NCI-H1417 (cell line): ENCODE measurements at regions not wholly inside any gene's neighbourhood (a gene's known extent, or its start where the extent isn't known, plus 50 kb on each side); places are given as distances from the start of the nearest gene placed in this dataset.
"Not testable (repeated sequence)": the region's sequence is repeated elsewhere in the genome, so short reads cannot be mapped to it uniquely, and the experiment has no call there.

Source experiments
- DNase-seq, 3 experiments: peaks; one replicate each; lab custom pipeline; 2025; lab: John Stamatoyannopoulos, UW

DNA sequence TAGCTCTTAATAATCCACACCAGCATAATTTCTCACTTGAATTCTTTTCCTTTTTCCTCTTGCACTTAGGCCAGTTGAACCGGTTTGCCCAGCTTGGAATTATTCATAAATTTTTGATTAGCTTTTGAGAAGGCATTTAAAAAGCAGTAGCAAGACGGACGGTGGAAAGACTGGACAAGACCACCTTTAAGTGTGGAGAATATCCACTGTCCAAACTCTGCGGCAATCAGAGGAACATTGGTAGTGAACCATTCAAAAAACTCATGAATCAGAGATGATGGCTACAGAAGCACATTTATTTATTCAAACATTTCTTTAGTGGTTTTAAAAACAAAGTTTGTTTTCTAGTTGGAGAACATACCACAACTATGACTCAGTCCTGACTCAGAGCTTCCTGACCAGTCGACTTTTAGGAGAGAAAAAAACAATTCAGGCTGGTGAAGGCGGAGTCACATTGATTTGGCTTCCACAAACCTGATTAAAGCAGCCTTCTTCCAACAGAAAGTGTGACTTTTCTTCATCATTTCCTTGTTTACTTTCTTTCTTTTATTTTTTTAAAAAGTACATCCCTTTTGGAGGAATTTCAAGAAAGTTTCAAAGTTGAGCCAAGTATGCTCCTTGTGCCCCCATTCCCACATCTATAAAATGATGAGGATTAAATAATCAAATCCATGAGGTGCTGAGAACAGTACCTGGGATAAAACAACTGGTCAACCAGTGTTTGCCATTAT is 128.8 kb downstream of the ADSS2 start:
- DNase-seq, result no peak

DNA sequence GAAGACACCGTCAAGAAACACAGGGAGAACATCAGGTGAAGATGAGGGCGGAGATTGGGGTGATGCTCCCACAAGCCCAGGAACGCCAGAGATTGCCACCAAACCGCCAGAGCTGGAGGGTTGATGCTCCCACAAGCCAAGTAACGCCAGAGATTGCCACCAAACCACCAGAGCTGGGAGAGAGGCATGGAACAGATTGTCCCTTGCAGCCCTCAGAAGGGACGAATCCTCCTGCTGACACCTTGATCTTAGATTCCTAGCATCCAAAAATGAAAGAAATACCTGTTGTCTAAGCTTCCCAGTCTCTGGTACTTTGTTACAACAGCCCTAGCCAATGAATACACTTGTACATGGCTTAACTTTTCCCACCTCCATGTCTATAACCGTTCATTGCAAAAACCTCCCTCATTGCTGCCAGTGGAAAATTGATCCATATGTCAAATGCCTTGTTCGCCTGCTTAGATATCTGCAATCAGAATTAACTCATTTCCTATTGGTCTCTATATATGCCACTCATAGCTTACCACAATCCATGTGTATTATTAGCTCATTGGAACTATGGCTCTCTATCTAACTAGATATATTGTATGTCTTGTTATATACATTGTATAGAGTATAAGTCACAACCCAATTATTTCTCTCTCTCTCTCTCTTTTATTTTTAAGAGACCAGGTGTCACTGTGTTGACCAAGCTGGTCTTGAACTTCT is 127.4 kb downstream of the ADSS2 start:
- DNase-seq, result no peak

DNA sequence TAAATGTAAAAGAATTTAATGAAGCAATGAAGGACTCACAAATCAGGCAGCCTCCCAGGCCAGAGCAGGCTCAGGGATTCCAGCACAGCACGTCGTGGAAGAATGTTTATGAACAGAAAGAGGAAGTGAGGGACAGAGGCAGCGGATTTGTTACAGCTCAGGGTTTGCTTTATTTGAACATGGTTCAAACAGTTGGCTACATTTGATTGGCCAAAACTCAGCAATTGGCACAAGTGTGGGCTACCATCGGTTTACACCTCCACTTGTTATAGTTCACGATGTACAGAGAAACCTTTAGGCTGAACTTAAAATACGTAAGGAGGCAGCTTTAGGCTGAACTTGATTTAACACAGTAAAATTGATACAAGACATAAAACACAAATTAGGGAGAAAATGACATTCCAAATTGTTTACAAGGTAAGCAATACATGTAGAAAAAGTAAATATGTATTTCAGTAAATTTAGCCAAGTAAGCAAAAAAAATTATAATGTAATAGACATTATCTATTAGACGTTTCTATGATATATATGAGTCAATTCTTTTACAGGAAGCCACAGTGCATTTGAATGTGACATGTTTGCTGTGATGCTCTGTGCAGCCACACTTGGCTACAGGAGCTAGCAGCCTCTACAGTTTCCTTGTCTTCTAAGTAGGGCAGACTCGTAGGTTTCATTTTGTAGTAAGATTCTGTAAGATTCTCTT is 126.5 kb downstream of the ADSS2 start:
- DNase-seq, result no peak

DNA sequence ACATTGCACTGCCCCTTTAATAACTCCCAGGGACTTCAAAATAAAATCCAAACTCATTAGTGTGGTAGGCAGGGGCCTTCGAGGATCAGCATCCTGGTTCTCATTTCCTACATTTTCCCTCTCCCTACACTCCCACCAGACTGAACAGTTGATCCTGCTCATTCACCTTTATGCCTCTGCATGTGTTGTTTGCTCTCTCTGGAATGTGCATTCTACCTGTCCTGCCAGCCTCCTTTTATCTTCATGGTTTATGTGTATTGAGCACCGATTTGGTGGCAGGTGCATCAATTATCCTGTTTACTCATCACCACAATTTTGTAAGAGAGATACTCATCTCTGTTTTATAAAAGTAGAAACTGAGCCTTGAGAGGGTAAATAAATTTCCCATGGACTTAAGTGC is 125.0 kb downstream of the ADSS2 start:
- DNase-seq, result peak in 2 of 3 experiments; percentile 56 to 86

DNA sequence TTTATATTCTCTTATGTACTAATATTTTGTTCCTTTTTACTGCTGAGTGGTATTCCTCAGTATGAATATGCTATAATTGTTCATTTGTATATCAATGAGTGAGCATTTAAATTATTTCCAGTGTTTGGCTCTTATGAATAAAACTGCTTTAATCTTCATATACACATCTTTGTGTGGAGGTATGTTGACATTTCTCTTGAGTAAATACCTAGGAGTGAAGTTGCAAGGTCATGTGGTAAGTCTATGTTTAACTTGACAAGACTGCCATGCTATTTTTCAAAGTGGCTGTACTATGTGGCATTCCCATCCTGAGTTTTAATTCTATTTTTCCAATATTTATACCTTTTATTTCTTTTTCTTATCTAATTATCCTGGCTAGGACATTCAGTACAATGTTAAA is 124.2 kb downstream of the ADSS2 start:
- peak in 1 of 3 experiments; percentile 42 for DNase-seq

DNA sequence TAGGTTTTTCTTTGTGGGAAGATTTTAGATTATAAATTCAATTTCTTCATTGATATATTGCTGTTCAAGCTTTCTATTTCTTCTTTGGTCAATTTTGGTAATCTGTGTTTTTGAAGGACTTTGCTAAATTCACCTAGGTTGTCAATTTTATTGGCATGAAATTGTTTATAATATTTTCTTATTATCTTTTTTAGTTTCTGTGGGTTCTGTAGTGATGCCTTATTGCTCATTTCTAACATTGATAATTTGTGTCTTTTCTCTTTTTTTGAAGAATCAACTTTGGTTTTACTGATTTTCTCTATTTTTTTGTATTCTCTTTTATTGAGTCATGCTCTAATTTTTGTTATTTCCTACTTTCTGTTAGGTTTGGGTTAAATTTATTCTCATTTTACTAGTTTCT is 123.2 kb downstream of the ADSS2 start:
- no peak for DNase-seq

DNA sequence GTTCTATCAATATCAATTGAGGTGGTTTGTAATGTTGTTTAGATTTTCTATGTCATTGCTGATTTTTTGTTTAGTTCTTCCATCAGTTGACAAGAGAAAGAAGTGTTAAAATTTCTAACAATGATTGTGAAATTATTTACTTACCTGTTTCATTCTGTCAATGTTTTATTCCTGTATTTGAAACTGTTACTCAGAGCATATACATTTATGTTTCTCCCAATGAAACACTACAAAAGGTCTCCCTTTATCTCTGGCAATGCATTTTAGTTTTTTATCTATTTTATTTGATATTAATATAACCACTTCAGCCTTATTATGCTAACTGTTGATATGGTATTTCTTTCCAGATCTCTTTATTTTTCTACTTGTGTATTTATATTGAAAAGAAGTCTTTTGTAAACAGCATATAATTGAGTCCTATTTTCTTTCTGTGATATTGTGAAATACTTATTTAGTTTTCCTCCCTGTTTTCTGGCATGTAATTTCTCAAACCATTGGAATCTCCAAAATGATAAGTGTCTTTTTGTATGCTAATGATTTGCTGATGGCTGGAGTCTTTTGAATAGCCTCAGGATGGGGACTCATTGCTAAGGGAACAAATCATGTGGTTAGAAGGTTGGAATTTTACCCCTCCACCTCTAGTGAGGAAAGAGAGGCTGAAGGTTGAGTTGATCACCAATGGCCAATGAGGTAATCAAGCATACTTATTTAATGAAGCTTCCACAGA is 122.0 kb downstream of the ADSS2 start:
- no peak for DNase-seq

DNA sequence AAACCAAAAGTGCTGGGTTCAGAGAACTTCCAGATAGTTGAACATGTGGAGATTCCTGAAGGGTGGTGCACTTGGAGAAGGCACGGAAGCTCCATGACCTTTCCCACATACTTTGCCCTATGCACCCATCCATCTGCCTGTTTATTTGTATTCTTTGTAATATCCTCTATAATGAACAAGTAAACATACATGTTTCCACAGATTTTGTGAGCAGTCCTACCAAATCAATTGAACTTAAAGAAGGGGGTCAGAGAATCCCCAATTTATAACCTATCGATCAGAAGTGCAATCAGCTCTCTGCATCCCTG is 121.4 kb downstream of the ADSS2 start:
- DNase-seq, result no peak

DNA sequence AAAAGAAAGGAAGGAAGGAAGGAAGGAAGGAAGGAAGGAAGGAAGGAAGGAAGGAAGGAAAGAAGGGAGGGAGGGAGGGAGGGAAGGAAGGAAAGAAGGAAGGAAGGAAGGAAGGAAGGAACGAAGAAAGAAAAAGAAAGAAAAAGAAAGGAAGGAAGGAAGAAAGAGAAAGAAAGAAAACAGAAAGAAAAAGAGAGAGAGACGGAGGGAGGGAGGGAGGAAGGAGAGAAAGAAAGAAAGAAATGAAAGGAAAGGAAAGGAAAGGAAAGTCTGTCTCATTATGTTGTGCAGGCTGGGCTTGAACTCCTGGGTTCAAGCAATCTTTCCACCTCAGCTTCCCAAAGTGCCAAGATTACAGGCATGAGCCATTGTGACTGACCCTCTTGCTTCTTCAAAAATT is 118.9 kb downstream of the ADSS2 start:
- DNase-seq, result not testable (repeated sequence)

DNA sequence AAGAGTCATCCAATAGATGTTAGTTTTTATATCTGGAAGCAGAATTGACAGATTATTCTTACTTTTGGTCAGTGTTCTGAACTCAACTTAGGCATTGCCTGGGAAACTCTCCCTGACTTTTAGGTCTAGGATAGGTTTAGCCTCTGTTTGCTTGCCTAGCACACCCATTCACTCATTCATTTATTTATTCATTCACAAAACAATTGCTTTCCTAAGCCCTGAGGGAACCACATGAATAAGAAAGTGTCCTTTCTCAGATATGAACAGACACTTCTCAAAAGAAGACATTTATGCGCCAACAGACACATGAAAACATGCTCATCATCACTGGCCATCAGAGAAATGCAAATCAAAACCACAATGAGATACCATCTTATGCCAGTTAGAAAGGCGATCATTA is 117.4 kb downstream of the ADSS2 start:
- not testable (repeated sequence) for DNase-seq

DNA sequence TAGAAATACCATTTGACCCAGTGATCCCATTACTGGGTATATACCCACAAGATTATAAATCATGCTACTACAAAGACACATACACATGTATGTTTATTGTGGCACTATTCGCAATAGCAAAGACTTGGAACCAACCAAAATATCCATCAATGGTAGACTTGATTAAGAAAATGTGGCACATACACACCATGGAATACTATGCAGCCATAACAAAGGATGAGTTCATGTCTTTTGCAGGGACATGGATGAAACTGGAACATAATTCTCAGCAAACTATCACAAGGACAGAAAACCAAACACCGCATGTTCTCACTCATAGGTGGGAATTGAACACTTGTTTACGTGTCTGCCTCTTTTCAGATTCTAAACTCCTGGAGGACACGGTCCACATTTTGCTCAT is 116.9 kb downstream of the ADSS2 start:
- DNase-seq, result not testable (repeated sequence)

DNA sequence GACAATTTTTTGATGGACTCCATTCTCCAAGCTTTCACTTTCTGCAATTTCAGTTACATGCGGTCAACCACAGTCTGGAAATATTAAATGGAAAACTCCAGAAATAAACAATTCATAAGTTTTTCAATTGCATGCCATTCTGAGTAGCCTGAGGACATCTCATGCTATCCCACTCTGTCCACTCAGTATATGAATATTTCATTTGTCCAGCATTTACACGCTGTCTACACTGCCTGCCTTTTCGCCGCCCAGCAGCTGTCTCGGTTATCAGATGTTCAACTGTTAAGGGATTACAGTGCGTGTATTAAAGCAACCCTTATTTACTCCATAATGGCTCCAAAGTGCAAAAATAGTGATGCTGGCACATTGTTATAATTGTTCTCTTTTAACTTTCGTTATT is 116.3 kb downstream of the ADSS2 start:
- DNase-seq, result no peak

DNA sequence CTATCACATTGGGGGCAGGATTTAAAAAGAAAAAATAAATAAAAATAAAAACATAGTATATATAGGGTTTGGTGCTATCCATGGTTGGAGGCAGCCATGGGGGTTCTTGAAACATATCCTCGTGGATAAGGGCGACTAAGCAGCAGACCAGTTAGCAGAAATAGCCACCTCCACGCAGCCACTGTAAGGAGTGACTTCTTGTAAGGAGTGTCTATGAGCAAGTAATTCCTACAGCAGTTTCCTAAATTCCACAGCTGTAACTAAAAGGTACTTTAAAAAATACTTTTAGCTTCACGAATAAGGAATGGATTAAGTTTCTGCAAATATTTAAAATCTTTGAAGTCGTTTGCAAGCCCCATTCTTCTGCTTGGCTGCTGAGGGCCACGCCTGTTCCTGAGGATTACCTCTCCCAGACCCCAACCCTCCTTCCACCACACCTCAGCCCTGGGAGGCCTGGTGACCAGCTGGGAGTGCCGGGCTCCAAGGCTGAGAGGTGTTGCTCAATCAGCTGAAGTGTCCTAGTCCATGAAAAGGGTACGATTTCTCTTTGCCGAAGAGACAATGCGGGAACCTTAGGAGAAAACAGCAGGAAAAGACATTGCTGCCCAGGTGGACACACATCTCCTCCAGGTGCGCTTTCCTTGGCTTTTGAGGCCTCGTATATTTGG is 115.3 kb downstream of the ADSS2 start:
- DNase-seq, result no peak

DNA sequence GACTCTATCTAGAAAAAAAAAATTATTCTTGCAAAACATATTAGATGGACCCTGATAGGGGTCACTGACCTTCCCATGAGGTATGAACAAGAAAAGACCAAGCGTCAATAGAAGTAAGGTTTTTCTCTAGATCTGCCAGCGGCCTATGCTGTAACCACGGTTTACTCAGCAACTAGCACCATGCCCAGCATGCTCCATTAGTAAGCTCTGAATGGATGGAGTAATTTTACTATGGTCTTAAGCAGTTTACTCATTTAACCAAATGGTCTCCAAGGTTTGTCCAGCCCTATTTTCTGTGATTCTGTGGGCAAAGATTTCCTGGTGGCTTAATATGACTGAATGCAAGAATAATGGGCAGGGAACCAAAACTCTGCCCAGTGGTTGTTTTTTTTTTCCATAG is 113.9 kb downstream of the ADSS2 start:
- no peak for DNase-seq

DNA sequence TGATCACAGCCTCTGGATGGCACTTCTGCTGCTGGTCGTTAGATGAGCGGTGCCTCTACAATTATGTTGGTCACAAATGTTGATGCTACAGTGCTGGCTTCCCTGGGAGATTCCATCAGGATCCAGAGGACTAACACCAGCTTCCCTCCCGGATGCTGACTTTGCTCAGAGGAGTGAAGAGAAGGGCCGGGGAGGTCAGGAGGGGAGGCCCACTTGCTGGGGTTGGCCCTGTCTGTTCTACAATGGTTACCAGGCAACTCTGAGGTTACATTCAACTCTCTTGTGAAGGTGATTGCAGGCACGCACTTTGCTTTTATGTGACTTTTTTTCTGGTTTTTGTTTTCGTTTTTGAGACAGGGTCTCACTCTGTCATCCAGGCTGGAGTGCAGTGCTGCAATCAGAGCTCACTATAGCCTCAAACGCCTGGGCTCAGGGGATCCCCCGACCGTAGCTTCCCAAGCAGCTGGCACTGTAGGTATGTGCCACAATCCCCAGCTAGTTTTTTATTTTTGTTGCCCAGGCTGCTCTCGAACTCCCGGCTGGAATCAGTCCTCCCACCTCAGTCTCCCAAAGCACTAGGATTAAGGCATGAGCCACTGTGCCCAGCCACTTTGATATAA is 112.5 kb downstream of the ADSS2 start:
- no peak for DNase-seq

DNA sequence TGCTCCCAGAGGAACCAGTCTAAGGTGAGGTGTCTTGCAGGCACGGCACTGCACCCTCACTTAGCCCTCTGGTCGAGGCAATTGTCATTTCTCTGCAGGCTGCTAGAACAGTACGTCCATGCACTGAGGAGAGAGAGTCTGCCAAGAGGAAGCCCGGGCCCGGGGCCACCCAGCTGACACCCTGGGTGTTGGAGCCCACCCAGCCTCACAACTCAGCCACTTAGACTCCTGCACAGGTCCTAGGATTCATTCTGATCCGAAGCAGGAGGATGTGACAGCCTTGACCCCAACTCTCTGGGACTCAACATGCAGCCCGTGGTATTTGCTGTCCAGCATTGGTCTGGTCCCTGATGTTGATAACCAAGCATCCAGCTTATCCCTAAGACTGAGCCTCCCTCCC is 111.9 kb downstream of the ADSS2 start:
- DNase-seq, result no peak

DNA sequence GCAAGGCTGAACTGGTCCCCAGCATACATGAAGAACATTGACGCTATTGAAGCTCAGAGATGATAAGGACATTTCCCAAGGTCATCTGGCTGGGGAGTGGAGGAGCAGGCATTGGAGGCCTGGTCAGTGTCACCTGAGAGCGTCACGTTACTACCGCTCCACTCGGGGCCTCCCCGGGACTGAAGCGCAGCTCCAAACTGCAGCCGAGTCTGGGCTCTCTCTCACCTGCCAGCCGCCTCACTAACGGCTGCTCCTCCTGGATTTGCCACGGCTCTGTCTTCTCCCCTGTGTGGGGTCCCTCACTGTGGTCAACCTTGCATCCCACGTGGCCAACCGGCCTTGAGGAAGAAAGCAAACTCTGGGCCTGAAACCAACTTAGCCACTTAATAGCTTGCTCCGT is 111.3 kb downstream of the ADSS2 start:
- no peak for DNase-seq

DNA sequence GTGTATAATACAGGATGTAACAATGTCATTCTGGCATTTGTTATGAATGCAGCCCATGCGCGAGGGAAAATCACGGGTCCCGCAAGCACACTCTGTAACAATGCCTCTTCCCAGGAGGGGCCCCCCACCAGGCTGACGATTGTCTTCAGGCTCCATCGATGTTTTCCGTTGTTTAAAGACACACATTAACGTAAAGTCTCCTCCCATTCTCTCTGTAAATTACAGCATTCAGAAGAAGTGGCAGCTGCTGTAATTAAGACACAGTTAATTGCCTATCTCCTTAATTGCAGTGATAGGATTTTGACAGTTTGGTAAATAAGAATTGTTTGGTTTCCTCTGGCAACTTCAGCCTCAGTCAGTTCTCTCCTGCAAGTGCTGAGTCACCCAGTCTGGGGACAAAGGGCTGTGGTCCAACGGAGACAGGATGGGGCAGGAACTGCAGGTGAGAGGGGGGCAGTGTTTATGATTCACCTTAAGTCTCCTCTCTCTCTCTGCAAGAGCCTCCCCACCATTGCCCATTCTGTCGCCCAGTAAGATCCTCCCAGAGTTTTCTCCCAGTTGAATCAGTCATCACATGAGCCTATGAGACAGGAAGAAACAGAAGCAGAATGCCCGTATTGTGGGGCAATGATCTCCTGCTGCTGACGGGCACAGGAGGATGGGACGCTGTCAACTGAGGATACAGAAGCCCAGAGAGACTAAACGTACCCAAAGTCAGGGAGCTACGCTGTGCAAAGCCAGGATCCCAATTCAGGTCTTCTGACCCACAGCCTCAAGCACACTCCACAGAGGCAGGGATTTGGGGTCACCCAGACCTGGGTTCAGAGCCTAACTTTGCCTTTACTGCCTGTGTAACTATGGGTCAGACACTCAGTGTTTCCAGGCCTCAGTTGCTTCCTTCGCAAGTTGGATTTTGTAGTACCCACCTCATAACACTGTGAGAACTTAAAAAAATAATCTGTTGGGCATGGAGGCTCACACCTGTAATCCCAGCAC is 110.0 kb downstream of the ADSS2 start:
- peak in 2 of 3 experiments; percentile 96 to 100 for DNase-seq

DNA sequence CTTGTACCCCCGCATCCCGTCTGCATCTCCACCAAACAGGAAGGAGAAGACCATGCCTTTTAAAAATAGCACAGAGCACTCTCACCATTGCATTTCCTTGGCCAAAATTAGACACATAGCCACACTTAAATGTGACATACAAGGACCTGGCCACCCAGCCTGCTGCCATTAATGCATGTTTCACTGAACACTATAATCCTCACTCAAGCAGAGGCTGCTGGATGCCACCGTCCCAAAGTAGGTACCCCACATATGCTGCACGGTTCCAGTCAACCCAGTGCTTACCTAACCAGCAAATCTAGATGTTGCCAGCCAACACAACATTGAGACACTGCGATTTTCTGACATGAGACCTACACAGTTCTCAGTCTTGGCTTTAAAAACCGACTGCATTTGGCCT is 107.7 kb downstream of the ADSS2 start:
- DNase-seq, result no peak

DNA sequence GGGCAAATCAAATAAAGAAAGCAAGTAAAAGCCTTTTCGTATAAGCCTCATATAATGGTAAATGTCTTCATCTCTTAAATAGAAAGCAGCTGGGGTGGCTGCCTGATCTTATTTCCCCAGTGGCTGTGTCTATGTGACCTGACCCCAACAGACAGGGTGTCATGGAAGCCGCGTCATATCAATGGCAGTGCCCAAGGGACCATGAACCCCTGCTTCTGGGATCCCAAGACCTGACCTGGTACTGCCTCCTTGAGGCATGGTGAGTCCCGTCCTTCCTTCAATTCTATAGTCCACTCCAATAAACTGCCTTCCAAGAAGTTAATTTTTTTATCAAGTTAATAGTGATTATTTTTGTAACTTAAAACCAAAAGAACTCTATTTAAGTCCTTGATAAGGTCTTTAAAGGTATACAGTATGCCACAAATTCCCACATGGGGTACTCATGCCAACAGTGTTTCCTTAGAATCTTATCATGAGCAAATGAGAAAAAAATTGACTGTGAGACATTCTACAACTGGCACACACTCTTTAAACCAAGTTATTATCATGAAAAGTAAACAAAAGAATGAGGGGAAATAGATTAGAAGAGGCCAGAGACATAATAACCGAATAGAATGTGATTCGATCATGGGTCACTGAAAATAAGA is 104.6 kb downstream of the ADSS2 start:
- DNase-seq, result no peak
